ENCODE measurements at regions not wholly inside any gene's neighbourhood (a gene's known extent, or its start where the extent isn't known, plus 50 kb on each side); places are given as distances from the start of the nearest gene placed in this dataset.

GRCh38 chr17:33776903-33777302 lies 478.2 kb upstream of the CCL2 start:
- no peaks in the 10 kb centered on the region for H4K20me1 ChIP-seq (replicated peaks; ENCODE audit: control insufficient read depth, extremely low read depth, insufficient read depth, low read length)
- H3K4me2 ChIP-seq (ENCODE audit: insufficient read depth, low read length): no peak overlapping the region
- intact Hi-C loops (cut with micrococcal nuclease): loop anchor here (5.0 kb wide), 1 partner anchor 420 kb away; no protein-coding TSS in a partner anchor
- no peaks in the 10 kb centered on the region for H3K9me1 ChIP-seq (replicated peaks; ENCODE audit: control insufficient read depth, extremely low read depth, insufficient read depth, low read length)
- H2AFZ ChIP-seq (ENCODE audit: low read depth, low read length): no peak overlapping the region
- no peaks in the 10 kb centered on the region for H3K79me2 ChIP-seq (ENCODE audit: control insufficient read depth, insufficient read depth, low read length)
- FAIRE-seq: no peak
- no peaks in the 10 kb centered on the region for H3K27me3 ChIP-seq (ENCODE audit: control insufficient read depth in 2 of 2, insufficient read depth in 2 of 2, low read length in 2 of 2)
- H3K27ac ChIP-seq (ENCODE audit: insufficient read depth, low read depth, low read length): no peak overlapping the region
- ChIA-PET POLR2A (no interaction called here), CTCF (no interaction called here)
- H3K9me3 ChIP-seq (replicated peaks; ENCODE audit: control insufficient read depth, insufficient read depth, low read length): no peaks in the 10 kb centered on the region
- no peak overlapping the region for H3K9ac ChIP-seq (replicated peaks; ENCODE audit: extremely low read depth, insufficient read depth, low read length)
- no peaks in the 10 kb centered on the region for H3K4me1 ChIP-seq (ENCODE audit: control insufficient read depth, extremely low read depth, insufficient read depth, low read length)
- dilution Hi-C loops (cut with MboI; ENCODE audit: extremely low pct_ligation_motif_present, low sequenced_read_pairs): no loop called here
- H3K4me3 ChIP-seq (replicated peaks in 1 of 3; ENCODE audit: insufficient read depth in 1 of 3, low read depth in 1 of 3, low read length in 3 of 3): no peak overlapping the region
- BruUV-seq (replicated peaks): no TSS peak
- no peak for DNase-seq (ENCODE audit: low read depth, low spot score)
- H3K36me3 ChIP-seq (ENCODE audit: control insufficient read depth in 2 of 2, extremely low read depth in 1 of 2, insufficient read depth in 2 of 2, low read length in 2 of 2): no peaks in the 10 kb centered on the region
- no peak for TF ChIP-seq FOS (IDR thresholded peaks at IDR 0.05; ENCODE audit: borderline replicate concordance, insufficient read depth, low read length)
- TF ChIP-seq JUN (IDR thresholded peaks at IDR 0.05; ENCODE audit: borderline replicate concordance, insufficient read depth, insufficient read length, low read depth): no peak
- TF ChIP-seq POLR2AphosphoS5 (IDR thresholded peaks at IDR 0.05; ENCODE audit: insufficient read depth, low read depth, low read length): no peak
- TF ChIP-seq POLR2A (IDR thresholded peaks at IDR 0.05; ENCODE audit: low read depth, low read length): no peak
- no peak for TF ChIP-seq CTCF (IDR thresholded peaks at IDR 0.05; ENCODE audit: extremely low read depth in 1 of 2, insufficient read depth in 1 of 2, low read depth in 1 of 2, low read length in 2 of 2)
- no peak for TF ChIP-seq EZH2 (IDR thresholded peaks at IDR 0.05; ENCODE audit: borderline replicate concordance, low read depth, low read length, severe bottlenecking)
- TF ChIP-seq MAX (IDR thresholded peaks at IDR 0.05; ENCODE audit: insufficient read depth, insufficient read length): no peak

Data from endothelial cell of umbilical vein (primary cell).